ENCODE measurements at regions not wholly inside any gene's neighbourhood (a gene's known extent, or its start where the extent isn't known, plus 50 kb on each side); places are given as distances from the start of the nearest gene placed in this dataset.

DNA sequence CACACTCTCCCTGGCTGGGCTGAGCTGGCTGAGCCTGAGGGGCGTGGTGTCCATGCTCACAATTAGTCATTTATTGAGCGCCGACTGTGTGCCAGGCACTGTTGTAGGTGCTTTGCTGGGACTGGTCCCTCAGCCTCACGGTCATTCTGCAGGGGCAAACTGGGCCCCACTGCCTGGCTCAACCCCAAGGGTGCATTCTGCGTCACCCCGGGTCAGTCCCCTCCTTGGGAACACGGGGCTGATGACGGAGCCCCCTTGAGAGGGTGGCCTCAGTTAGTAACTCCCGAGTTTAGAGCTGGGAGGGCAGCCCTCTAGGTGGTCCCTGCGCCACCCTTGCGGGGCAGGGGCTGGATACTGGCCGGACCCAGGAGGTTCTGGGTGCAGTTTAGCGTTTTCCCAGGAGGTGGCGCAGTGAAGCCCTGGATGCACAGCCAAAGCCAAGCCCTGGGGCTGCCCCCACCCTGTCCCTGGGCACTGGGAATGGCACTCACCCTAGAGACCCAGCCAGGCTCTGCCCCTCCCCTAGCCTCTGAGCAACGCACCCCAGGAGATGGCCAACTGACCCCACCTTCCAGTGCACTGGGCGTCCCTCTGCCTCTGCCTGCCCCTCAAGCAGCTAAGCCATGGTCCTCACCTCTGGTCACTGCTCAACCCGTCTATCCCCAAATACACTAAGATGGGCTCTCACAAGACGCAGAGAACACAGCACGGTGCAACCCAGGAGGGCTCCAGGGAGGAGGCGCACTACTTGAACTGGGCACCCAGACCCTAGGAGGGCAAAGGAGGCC is 243.2 kb upstream of the GSE1 start:
- DNase-seq (ENCODE audit: extremely low read depth in 1 of 2, low read depth in 1 of 2), result peak; percentile 20 to 24

DNA sequence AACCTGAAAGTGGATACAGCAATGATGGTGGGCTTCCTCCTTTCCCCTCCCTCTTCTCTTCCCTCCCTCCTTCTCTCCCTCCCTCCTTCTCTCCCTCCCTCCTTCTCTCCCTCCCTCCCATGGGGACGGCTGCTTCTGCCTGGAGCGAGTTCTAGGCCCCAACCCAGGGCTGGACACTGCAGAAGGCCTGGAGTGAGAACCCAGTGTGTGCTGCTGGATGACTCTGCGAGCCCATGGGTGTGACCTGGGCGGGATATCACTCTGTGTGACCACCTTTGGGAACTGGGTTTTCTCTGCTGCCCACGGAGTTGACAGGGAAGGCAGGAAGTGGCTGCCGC is 242.6 kb upstream of the GSE1 start:
- no peak for DNase-seq (ENCODE audit: extremely low read depth in 1 of 2, low read depth in 1 of 2)

DNA sequence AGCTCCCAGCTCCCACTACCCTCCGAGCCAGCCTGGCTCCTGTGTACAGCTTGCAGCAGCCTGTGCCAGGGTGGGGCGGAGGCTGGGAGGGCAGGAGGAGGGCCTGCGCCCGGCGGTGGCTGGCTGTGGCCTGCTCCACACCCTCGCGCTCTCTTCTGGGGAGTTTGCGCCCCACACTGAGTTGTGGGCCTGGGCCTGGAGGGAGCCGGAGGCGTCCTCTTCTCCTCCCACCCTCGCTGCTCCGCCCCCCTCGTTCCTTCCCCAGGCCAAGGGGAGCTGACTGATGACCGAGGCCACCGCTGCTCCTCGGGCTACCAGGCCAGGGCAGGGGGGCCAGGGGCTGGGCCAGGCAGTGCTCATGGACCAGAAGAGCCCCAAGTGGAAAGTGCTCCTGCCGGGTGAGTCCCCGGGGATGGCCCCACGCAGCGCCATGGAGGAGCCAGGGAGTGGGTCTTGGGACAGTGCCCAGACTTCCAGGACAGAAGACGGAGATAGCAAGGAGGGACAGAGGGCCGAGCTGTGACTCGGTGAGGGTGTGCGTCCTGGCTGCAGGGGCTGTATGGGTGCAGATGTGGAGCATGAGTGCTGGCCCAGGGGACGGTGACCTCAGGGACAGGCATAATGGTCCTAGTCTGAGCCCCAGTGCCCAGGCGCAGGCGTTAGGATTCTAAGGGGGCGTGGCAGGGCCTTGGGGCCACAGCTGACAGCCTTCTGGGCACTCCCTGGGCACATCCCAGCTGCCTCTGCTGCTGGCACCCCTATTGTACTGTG is 242.1 kb upstream of the GSE1 start:
- no peak for DNase-seq (ENCODE audit: extremely low read depth in 1 of 2, low read depth in 1 of 2)

DNA sequence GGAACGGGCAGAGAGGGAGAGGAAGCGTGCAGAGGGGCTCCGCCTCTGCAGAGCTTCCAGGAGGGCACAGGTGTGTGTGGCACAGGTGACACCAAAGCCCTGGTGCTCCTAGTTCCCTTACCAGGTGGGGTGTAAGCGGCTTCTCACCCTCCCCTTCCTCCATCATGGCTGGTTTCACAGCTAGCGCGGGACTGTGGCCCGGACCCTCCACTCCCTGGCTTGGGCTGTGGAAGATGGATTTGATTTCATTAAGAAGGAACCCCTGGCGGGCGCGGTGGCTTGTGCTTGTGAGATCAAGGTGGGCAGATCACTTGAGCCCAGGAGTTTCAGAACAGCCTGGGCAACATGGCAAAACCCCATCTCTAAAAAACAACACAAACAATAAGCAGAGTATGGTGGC is 241.2 kb upstream of the GSE1 start:
- DNase-seq (ENCODE audit: extremely low read depth in 1 of 2, low read depth in 1 of 2), result no peak

GRCh38 chr16:85372627-85373372 is 240.3 kb upstream of the GSE1 start:
- DNase-seq (ENCODE audit: extremely low read depth in 1 of 2, low read depth in 1 of 2), result peak; percentile 18 to 55

GRCh38 chr16:85373741-85374570 is 239.2 kb upstream of the GSE1 start:
- DNase-seq (ENCODE audit: extremely low read depth in 1 of 2, low read depth in 1 of 2), result no peak

GRCh38 chr16:85374571-85374872 is 238.6 kb upstream of the GSE1 start:
- no peak for DNase-seq (ENCODE audit: extremely low read depth in 1 of 2, low read depth in 1 of 2)

DNA sequence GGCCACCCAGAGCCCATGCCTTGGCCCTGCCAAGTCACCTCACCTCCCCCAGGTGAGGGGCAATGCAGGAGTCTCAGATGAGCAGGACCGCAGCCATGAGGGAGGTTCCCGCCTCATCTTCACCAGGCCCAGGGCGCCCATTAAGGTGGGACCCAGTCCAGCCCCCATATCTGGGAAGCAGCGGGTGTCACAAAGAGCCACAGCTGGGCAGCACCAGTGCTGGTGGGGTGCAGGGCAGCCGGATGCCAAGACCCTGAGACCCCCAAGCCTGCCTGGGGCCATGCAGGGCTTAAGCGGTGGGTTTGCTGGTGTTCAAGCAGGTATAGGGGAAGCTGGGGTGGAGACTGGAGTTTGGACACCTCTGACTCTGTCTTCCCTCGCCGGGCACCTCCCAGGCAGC is 237.8 kb upstream of the GSE1 start:
- DNase-seq (ENCODE audit: extremely low read depth in 1 of 2, low read depth in 1 of 2), result no peak

DNA sequence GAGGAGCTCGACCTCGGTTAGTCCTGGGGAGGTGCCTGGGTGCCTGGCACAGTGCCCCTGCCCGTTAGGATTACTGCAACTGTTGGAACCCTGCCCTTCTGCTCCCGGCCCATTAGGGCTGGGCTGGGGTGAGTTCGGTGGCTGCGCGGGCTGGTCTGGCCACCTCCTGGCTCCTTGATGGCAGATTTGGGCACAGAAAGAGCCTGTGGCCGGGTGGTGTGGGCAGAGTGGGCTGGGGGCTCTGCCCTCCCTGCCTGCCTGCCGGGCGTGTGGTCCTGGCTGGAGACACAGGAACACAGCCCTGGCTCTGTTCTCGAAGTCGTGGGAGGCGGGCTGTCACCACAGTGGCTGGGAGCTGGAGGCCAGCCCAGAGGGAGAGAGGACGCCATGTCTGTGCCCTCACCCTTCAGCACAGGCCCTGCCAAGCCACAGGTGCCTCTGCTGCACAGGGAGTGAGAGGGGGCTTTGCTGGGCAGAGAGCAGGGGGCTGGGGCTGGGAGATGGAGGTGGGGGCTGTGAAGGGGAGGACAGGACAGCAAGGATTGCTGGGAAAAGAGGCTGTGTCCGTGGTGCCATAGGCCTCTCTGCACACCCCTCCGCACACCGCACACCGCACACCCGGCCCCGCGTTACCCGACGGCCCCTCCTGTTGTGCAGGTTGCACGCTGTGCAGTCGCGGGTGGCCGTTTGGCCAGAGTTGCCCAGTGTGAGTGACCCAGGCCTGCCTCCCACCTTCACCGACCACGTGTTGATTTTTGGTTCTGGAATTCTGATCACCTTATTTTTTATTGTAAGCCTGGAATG is 236.6 kb upstream of the GSE1 start:
- DNase-seq (ENCODE audit: extremely low read depth in 1 of 2, low read depth in 1 of 2), result no peak

- DNase-seq (ENCODE audit: extremely low read depth in 1 of 2, low read depth in 1 of 2), result no peak
These were observed 235.6 kb upstream of the GSE1 start for GRCh38 chr16:85377388-85378144.

DNA sequence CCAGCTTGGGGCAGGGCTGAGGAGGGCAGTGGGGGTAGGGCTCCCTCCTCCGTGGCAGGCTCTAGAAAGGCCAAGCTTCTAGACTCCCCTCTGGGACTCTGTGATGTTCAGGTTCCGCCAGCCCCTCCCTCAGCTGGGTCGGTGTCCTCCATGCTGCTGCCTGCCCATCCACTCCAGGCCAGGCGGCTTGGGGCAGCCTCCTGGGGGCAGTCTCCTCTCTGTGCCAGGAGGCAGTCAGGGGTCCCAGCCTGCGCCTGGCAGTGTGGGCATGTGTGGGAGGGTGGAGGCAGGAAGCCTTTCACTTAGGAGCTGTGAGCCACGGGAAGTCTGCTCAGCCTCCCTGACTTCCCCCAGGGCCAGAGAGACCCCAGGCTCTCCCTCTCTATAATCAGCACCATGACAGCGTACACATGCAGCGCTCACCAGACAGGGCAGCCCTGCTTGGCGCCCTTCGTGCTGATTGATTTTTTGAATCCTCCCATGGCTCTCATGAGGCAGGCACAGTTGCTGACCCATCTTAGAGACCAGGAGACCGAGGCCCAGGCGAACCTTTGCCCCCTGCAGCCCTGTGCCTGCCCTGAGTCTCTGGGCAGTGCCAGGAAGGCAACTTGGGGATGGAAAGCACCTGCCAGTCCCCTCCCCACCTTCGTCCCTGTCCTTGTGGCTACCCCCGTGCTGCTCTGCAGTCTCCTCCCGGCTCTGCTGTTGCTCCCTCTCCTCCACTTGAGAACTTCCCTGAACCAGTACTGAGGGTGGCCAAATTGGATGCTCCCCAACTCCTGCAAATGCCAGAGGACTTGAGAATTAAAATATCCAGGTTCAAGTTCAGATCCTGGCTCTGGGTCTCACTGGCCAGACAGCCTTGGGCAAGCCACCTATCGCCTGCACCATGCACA is 234.7 kb upstream of the GSE1 start:
- DNase-seq (ENCODE audit: extremely low read depth in 1 of 2, low read depth in 1 of 2), result no peak

- no peak for DNase-seq (ENCODE audit: extremely low read depth in 1 of 2, low read depth in 1 of 2)
These were observed 233.8 kb upstream of the GSE1 start for GRCh38 chr16:85379041-85380001.

DNA sequence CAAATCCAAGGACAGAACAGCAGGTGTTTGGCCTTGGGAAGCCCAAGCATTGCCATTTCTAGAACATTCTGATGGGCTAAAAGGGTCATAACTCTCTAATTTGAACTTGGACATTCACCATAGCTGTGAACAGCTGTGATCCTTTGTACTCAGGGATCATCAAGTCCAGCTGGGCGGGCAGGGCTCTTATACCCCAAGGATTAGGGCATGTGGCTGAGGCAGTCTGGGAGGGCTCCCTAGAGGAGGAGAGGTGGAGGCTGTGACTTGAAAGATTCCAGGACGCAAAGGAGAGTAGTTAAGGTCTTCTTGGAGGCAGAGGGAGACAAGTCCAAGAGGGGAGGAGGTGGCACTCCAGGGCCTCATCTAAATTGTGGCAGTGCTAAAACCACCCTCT is 233.1 kb upstream of the GSE1 start:
- DNase-seq (ENCODE audit: extremely low read depth in 1 of 2, low read depth in 1 of 2), result no peak

DNA sequence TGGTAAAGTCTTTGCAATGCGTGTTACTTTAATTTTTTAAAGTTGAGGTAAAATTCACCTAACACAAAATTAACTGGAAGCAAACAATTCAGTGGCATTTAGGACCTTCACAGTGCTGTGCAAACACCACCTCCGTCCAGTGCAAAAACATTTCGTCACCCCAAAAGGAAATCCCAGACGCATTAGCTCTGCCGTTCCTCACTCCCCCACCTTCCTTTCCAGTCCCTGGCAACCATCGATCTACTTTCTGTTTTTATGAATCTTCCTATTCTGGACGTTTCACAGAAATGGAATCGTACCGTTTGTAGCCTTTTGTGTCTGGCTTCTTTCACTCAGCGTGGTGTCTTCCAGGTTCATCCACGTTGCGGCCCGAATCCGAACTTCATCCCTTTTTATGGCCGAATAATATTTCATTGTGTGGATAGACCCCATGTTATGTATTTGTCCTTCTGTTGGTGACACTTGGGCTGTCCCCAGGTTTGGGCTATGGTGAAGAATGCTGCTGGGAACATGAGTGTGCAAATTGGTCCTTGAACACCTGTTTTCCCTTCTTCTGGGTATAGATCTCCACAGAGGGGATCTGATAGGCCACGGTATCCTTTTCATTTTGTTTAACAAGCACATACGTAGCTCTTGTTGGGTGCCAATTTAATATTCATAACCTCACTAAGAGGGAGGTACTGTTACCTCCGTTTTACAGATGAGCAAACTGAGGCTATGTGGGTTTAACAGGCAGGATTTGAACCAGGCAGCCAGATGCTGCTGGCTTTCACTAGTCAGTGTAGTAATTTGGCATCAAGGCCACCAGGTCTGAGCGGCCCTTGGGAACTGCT is 232.0 kb upstream of the GSE1 start:
- no peak for DNase-seq (ENCODE audit: extremely low read depth in 1 of 2, low read depth in 1 of 2)

DNA sequence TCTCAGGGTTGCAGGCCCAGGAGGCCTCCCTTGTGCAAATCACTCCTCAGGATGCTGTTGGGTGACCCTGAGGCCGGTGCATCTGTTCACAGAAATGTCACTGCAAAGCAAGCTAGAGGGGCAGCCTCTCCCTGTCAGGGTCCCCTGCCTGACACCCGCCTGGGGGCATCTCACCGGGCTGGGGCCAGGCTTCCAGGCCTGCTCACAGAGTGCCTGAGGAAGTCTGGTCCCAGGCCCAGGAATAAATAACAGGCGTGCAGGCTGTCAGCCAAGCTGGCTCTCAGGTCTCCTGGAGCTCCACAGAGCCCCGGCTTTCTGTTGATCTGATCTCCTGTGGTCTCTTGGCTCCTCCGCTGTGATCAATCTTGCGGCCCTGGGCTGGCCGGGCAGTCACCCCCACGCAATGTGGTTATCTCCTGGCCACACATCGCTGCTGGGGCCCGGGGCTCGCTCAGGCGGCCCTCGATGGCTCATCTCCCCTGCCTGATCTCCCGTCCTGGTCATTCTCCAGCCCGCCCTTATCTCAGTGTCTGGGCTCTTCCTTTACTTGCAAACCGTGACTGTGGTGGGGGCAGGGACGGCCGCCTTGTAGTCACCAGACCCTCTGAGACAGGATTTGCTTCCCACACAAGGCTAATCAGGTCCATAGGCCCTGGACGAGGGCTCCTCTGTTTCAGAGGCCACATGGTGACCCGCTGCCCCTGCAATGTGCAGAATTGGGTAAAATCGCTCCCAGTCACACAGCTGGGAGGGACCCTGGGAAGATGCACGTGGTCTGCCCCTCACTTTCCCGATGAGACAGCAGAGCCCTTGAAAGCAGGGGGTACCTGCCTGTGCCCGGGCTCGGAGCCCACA is 231.2 kb upstream of the GSE1 start:
- no peak for DNase-seq (ENCODE audit: extremely low read depth in 1 of 2, low read depth in 1 of 2)

- no peak for DNase-seq (ENCODE audit: extremely low read depth in 1 of 2, low read depth in 1 of 2)
These were observed 230.4 kb upstream of the GSE1 start for GRCh38 chr16:85382717-85383118.
